ENCODE measurements at regions not wholly inside any gene's neighbourhood (a gene's known extent, or its start where the extent isn't known, plus 50 kb on each side); places are given as distances from the start of the nearest gene placed in this dataset.
"Not testable (repeated sequence)": the region's sequence is repeated elsewhere in the genome, so short reads cannot be mapped to it uniquely, and the experiment has no call there.

GRCh38 chr4:123007679-123008078 is 85.3 kb upstream of the NUDT6 start:
- no peak overlapping the region for H3K4me3 Mint-ChIP-seq
- CTCF ChIA-PET = no interaction called here

GRCh38 chr4:123012416-123012815 is 90.0 kb upstream of the NUDT6 start:
- H3K9me3 ChIP-seq (ENCODE audit: control insufficient read depth in 1 of 2, insufficient read depth in 1 of 2, low read length in 2 of 2); H3K4me1 Mint-ChIP-seq (ENCODE audit: low read depth); H3K27ac Mint-ChIP-seq; H3K9me3 Mint-ChIP-seq; H3K27me3 Mint-ChIP-seq; POLR2A ChIA-PET; ATAC-seq (ENCODE audit: poor library complexity); CTCF ChIA-PET; H3K4me1 ChIP-seq (ENCODE audit: insufficient read depth, low read length); H3K27ac ChIP-seq (ENCODE audit: low read depth in 1 of 2, low read length in 2 of 2); H3K4me3 Mint-ChIP-seq; H3K4me3 ChIP-seq (ENCODE audit: low read length); H3K27me3 ChIP-seq (ENCODE audit: control insufficient read depth in 1 of 2, insufficient read depth in 2 of 2, low read length in 2 of 2); intact Hi-C loops (cut with DNase I, micrococcal nuclease); DNase-seq: not testable (repeated sequence)
- H3K36me3 Mint-ChIP-seq (ENCODE audit: low read depth) = peaks cover 68% of the 10 kb centered on the region
- H3K36me3 ChIP-seq (ENCODE audit: insufficient read depth, low read length) = peaks cover 11% of the 10 kb centered on the region

More at GRCh38 chr4:123007679-123008078, 85.3 kb upstream of the NUDT6 start:
- Histone ChIP-seq H3K27me3 (ENCODE audit: control insufficient read depth in 1 of 2, insufficient read depth in 2 of 2, low read length in 2 of 2) (no peaks in the 10 kb centered on the region), H3K36me3 (ENCODE audit: insufficient read depth, low read length) (peaks cover 11% of the 10 kb centered on the region), H3K27ac (ENCODE audit: low read depth in 1 of 2, low read length in 2 of 2) (no peak overlapping the region), H3K4me1 (ENCODE audit: insufficient read depth, low read length) (no peaks in the 10 kb centered on the region), H3K4me3 (ENCODE audit: low read length) (no peak overlapping the region), H3K9me3 (ENCODE audit: control insufficient read depth in 1 of 2, insufficient read depth in 1 of 2, low read length in 2 of 2) (peaks cover 0 to 6% of the 10 kb centered on the region in 2 experiments)
- Mint-ChIP-seq H3K9me3 (peaks cover 4% of the 10 kb centered on the region), H3K27ac (no peak overlapping the region), H3K4me1 (ENCODE audit: low read depth) (peaks cover 12% of the 10 kb centered on the region), H3K27me3 (no peaks in the 10 kb centered on the region), H3K36me3 (ENCODE audit: low read depth) (peaks cover 96% of the 10 kb centered on the region)
- intact Hi-C loops (cut with DNase I, micrococcal nuclease) = no loop called here
- ATAC-seq (ENCODE audit: poor library complexity) (no peak), DNase-seq (no peak)
- POLR2A ChIA-PET = no interaction called here
- no peak for TF ChIP-seq CTCF (IDR thresholded peaks at IDR 0.05)

- intact Hi-C loops (cut with DNase I, micrococcal nuclease) = no loop called here
- no peak overlapping the region for H3K27ac Mint-ChIP-seq
- Histone ChIP-seq H3K4me3 (ENCODE audit: low read length) (no peak overlapping the region), H3K27me3 (ENCODE audit: control insufficient read depth in 1 of 2, insufficient read depth in 2 of 2, low read length in 2 of 2) (no peaks in the 10 kb centered on the region), H3K36me3 (ENCODE audit: insufficient read depth, low read length) (peaks cover 4% of the 10 kb centered on the region), H3K27ac (ENCODE audit: low read depth in 1 of 2, low read length in 2 of 2) (no peak overlapping the region), H3K9me3 (ENCODE audit: control insufficient read depth in 1 of 2, insufficient read depth in 1 of 2, low read length in 2 of 2) (peaks cover 0 to 4% of the 10 kb centered on the region in 2 experiments), H3K4me1 (ENCODE audit: insufficient read depth, low read length) (no peaks in the 10 kb centered on the region)
- H3K36me3 Mint-ChIP-seq (ENCODE audit: low read depth) = peaks cover 59% of the 10 kb centered on the region
- no peak for DNase-seq
- CTCF ChIA-PET = no interaction called here
- ATAC-seq (ENCODE audit: poor library complexity) = no peak
- POLR2A ChIA-PET = no interaction called here
- H3K4me1 Mint-ChIP-seq (ENCODE audit: low read depth) = no peaks in the 10 kb centered on the region
- H3K4me3 Mint-ChIP-seq = no peak overlapping the region
- peaks cover 2% of the 10 kb centered on the region for H3K9me3 Mint-ChIP-seq
- no peak for TF ChIP-seq CTCF (IDR thresholded peaks at IDR 0.05)
- no peaks in the 10 kb centered on the region for H3K27me3 Mint-ChIP-seq
Measured at GRCh38 chr4:123014038-123014437, 91.6 kb upstream of the NUDT6 start.

- TF ChIP-seq CTCF (IDR thresholded peaks at IDR 0.05) = no peak
- Mint-ChIP-seq H3K27ac (no peak overlapping the region), H3K4me1 (ENCODE audit: low read depth) (no peaks in the 10 kb centered on the region), H3K27me3 (no peaks in the 10 kb centered on the region), H3K9me3 (no peaks in the 10 kb centered on the region), H3K4me3 (no peak overlapping the region), H3K36me3 (ENCODE audit: low read depth) (peaks cover 54% of the 10 kb centered on the region)
- H3K27me3 ChIP-seq (ENCODE audit: control insufficient read depth in 1 of 2, insufficient read depth in 2 of 2, low read length in 2 of 2) = no peaks in the 10 kb centered on the region
- no peak for ATAC-seq (ENCODE audit: poor library complexity)
- H3K27ac ChIP-seq (ENCODE audit: low read depth in 1 of 2, low read length in 2 of 2) = no peak overlapping the region
- H3K4me1 ChIP-seq (ENCODE audit: insufficient read depth, low read length) = no peaks in the 10 kb centered on the region
- peaks cover 4% of the 10 kb centered on the region for H3K36me3 ChIP-seq (ENCODE audit: insufficient read depth, low read length)
- no peak for DNase-seq
- H3K4me3 ChIP-seq (ENCODE audit: low read length) = no peak overlapping the region
- ChIA-PET POLR2A (no interaction called here), CTCF (interaction anchor here (0.6 kb wide), 2 partner anchors 16 to 55 kb away, joined by 3 to 5 read pairs; no protein-coding TSS in a partner anchor)
- intact Hi-C loops (cut with DNase I, micrococcal nuclease) = no loop called here
- H3K9me3 ChIP-seq (ENCODE audit: control insufficient read depth in 1 of 2, insufficient read depth in 1 of 2, low read length in 2 of 2) = peaks cover 0 to 4% of the 10 kb centered on the region in 2 experiments
Measured at GRCh38 chr4:123017078-123017477, 94.7 kb upstream of the NUDT6 start.
